Astrocyte of the cerebellum (primary cell): ENCODE measurements at regions not wholly inside any gene's neighbourhood (a gene's known extent, or its start where the extent isn't known, plus 50 kb on each side); places are given as distances from the start of the nearest gene placed in this dataset.

ENCODE experiments used
- DNase-seq: peaks from one replicate; pipeline ENCODE4 v3.0.0-alpha.2; 2011; ENCODE audit warnings: low read depth
- H3K4me3 ChIP-seq: 2 replicates; pipeline ENCODE4 v1.5.1; 2011; ENCODE audit warnings: mild to moderate bottlenecking, low read depth, low read length, moderate library complexity
- CTCF ChIP-seq: IDR thresholded peaks from 2 replicates; pipeline ENCODE4 v1.5.1; 2012; ENCODE audit warnings: low read length, low read depth, moderate library complexity, mild to moderate bottlenecking; ENCODE audit errors: missing control alignments
- in situ Hi-C: cut with HindIII; loops from 2 replicates; pipeline ENCODE4 v1.10.0; 2017; ENCODE audit warnings: low sequenced_read_pairs

DNA sequence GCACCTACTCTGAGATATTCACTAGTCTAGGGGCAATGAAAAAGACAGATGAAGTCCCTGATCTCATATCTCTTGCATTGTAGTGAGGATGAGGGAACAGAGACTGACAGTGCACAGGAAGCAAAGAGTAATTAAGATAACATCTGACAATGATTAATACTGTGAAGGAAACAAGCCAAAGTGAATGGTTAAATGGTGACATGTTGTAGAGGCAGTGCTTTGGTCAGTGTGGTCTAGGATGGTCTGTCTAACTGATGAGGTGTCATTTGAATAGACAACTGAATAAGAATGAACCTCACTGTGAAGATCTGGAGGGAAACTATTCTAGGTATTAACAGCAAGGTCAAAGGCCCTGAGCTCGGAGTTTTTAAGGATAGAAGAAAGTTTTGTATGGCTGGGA is 333.3 kb upstream of the GRIA1 start:
- in situ Hi-C loops = no loop called here
- no peak for DNase-seq
- no peak overlapping the region for H3K4me3 ChIP-seq
- TF ChIP-seq CTCF = no peak

- no peak for TF ChIP-seq CTCF
- H3K4me3 ChIP-seq = no peak overlapping the region
- no peak for DNase-seq
- in situ Hi-C loops = no loop called here
These were observed 331.9 kb upstream of the GRIA1 start for GRCh38 chr5:153158608-153159007.

GRCh38 chr5:153159616-153160015 is 330.9 kb upstream of the GRIA1 start:
- TF ChIP-seq CTCF = no peak
- H3K4me3 ChIP-seq = no peak overlapping the region
- in situ Hi-C loops = no loop called here
- no peak for DNase-seq

DNA sequence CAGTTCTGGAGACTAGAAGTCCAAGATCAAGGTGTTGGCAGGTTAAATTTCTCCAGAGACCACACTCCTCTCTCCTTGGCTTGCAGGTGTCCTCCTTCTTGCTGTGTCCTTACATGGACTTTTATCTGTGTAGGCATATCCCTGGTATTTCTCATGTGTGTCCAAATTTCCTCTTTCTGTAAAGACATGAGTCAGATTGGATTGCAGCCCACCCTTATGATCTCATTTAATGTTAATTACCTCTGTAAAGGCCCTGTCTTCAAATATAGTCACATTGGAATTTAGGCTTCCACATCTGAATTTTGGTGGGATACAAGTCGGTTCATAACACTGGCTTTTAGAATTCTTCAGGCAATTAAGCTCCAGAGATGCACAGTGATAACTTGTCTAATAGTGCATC is 322.2 kb upstream of the GRIA1 start:
- TF ChIP-seq CTCF = no peak
- no peak overlapping the region for H3K4me3 ChIP-seq
- DNase-seq = peak; percentile 33
- in situ Hi-C loops = no loop called here

DNA sequence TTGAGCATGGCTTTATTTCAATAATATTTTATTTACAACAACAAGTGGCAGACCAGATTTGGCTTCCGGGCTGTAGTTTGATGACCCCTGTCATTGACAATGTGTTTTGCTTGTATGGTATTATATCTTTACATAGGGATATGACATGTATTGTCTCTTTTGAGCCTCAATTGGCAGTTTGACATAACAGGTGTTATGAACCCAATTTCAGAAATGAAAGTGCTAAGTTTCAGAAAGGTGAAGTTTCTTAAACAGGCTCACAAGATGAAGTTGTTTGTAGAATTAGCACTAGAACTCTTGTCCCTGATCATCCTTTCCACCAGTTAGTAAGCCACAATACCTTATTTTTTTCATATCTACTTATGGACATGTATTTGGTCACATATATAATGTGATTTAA is 303.0 kb upstream of the GRIA1 start:
- TF ChIP-seq CTCF = no peak
- DNase-seq = no peak
- in situ Hi-C loops = no loop called here
- H3K4me3 ChIP-seq = no peak overlapping the region

DNA sequence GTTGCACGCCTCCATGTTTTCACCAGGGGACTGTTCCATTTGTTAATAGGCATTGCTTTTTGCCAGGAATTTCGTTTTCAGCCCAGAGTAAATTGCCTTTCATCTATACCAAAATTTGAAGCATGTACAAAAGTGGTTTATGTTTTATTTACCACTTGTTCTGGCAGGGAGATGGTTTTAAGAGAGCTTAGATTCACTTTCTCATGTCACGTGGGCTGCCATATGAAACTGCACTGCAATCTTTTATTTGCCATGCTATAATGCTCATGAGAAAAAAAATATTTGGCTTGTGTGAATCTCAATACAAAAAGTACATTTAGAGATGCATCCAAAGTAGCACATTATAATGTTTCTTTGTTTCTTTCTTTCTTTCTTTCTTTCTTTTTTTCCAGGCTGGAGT is 284.1 kb upstream of the GRIA1 start:
- in situ Hi-C loops = no loop called here
- H3K4me3 ChIP-seq = no peak overlapping the region
- TF ChIP-seq CTCF = no peak
- no peak for DNase-seq

GRCh38 chr5:153209016-153209415 is 281.5 kb upstream of the GRIA1 start:
- TF ChIP-seq CTCF = no peak
- no peak overlapping the region for H3K4me3 ChIP-seq
- DNase-seq = no peak
- in situ Hi-C loops = no loop called here
